Medulla oblongata (tissue), 1 donor: ENCODE measurements at regions not wholly inside any gene's neighbourhood (a gene's known extent, or its start where the extent isn't known, plus 50 kb on each side); places are given as distances from the start of the nearest gene placed in this dataset.
"Not testable (repeated sequence)": the region's sequence is repeated elsewhere in the genome, so short reads cannot be mapped to it uniquely, and the experiment has no call there.

Experiments
- DNase-seq: peaks from one replicate; pipeline ENCODE4 v3.0.0-alpha.2; 2015; ENCODE audit errors: extremely low spot score

- no peak for DNase-seq
Observed at GRCh38 chr19:29013325-29013724, 199.6 kb downstream of the UQCRFS1 start.

GRCh38 chr19:29012457-29012856 lies 200.5 kb downstream of the UQCRFS1 start:
- no peak for DNase-seq

GRCh38 chr19:29010276-29010675 lies 202.7 kb downstream of the UQCRFS1 start:
- DNase-seq, result peak; percentile 15

- no peak for DNase-seq
Observed at GRCh38 chr19:29006057-29006735, 206.8 kb downstream of the UQCRFS1 start.

- DNase-seq, result no peak
Observed at GRCh38 chr19:29004796-29005195, 208.2 kb downstream of the UQCRFS1 start.

GRCh38 chr19:29003641-29004409 lies 209.1 kb downstream of the UQCRFS1 start:
- peak; percentile 41 for DNase-seq

GRCh38 chr19:29002336-29002735 lies 210.6 kb downstream of the UQCRFS1 start:
- no peak for DNase-seq

- peak; percentile 88 for DNase-seq
Observed at GRCh38 chr19:29001597-29002245, 211.2 kb downstream of the UQCRFS1 start.

GRCh38 chr19:29001141-29001581 lies 211.8 kb downstream of the UQCRFS1 start:
- DNase-seq, result peak; percentile 40

GRCh38 chr19:28999724-29000433 lies 213.1 kb downstream of the UQCRFS1 start:
- DNase-seq, result no peak

- DNase-seq, result no peak
Observed at GRCh38 chr19:28998974-28999373, 214.0 kb downstream of the UQCRFS1 start.

GRCh38 chr19:28997866-28998265 lies 215.1 kb downstream of the UQCRFS1 start:
- DNase-seq, result not testable (repeated sequence)

- DNase-seq, result peak; percentile 12
Observed at GRCh38 chr19:28990522-28990921, 222.4 kb downstream of the UQCRFS1 start.

GRCh38 chr19:28989739-28990138 lies 223.2 kb downstream of the UQCRFS1 start:
- DNase-seq, result no peak

- no peak for DNase-seq
Observed at GRCh38 chr19:28988066-28988465, 224.9 kb downstream of the UQCRFS1 start.

GRCh38 chr19:28987177-28987576 lies 225.8 kb downstream of the UQCRFS1 start:
- no peak for DNase-seq

GRCh38 chr19:28985201-28985600 lies 227.8 kb downstream of the UQCRFS1 start:
- no peak for DNase-seq

- DNase-seq, result no peak
Observed at GRCh38 chr19:28984315-28984714, 228.6 kb downstream of the UQCRFS1 start.

GRCh38 chr19:28983430-28983829 lies 229.5 kb downstream of the UQCRFS1 start:
- no peak for DNase-seq

GRCh38 chr19:28981994-28982393 lies 231.0 kb downstream of the UQCRFS1 start:
- DNase-seq, result no peak

- no peak for DNase-seq
Observed at GRCh38 chr19:28981518-28981917, 231.4 kb downstream of the UQCRFS1 start.
